COLO668 (cell line): ENCODE measurements at regions not wholly inside any gene's neighbourhood (a gene's known extent, or its start where the extent isn't known, plus 50 kb on each side); places are given as distances from the start of the nearest gene placed in this dataset.

ENCODE experiments used
- DNase-seq: peaks from one replicate; lab custom pipeline; 2025; ENCODE audit not compliant: unreplicated experiment; lab: John Stamatoyannopoulos, UW

DNA sequence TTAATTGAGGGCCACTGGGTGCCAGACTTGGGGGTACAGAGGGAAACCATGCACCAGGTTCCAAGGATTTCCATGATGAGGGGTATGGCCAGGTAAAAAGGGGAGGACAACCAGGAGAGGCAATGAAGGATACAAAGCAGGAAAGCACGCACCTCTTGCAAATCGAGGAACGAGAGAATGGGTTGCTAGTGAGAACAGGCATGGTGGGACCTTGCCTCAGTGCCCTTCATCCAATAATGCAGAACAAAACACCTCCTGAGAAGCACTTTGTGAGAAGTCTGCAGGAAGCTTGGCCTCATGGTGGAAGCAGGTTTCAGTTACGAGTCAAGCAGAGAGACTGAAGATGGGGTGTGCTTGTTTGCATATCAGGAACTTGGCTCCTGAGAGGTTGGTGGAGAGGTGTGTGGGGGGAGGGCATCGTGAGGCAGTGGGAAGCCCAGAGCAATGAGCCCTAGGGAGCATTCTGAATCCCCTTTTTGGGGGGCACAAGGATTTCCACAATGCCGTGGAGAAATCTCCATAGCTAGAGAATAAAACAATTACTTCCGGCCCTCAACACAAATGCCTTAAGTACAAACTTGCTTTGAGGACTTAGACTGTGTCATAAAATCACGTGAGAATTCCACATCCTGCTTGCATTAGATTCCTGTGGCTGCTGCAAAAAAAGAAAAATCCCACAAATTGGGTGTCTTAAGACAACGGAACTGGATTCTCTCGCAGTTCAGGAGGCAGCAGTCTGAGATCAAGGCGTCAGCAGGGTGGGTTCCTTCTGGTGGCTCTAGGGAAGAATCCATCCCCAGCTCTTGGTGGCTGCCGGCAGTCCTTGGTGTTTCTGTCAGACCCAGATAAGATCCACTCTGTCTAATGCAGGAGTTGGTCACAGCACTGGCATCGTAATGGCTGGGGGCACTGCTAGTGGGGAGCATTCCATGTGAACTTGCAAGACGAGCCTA, 54.9 kb upstream of the BACE2 start:
- no peak for DNase-seq

DNA sequence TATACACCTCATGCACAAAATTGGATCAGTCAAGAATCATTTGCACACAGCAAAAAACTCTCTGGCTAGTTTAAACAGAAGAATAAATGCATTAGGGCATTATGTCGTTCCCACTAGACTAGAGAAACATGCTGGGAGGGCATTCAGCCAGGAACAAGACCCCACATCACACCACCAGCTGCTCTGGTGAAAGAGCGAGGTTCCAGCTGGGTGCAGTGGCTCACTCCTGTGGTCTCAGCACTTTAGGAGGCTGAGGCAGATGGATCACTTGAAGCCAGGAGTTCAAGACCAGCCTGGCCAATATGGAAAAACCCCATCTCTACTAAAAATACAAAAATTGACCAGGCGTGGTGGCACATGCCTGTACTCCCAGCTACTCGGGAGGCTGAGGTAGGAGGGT, 52.1 kb upstream of the BACE2 start:
- DNase-seq, result no peak
